Transverse colon (tissue), 3 donors: ENCODE measurements at regions not wholly inside any gene's neighbourhood (a gene's known extent, or its start where the extent isn't known, plus 50 kb on each side); places are given as distances from the start of the nearest gene placed in this dataset.

Source experiments
- CTCF ChIP-seq, 5 experiments: fragments of 200-600 bp in 3 of 5; fragments of 450-650 bp in 2 of 5; sonication (generic) in 3 of 5; IDR thresholded peaks; 1 replicate in 2 of 5; 2 replicates in 3 of 5; pipeline ENCODE4 v1.5.1; 2016 to 2017; ENCODE audit warnings: antibody characterized with exemption in 5 of 5, inconsistent platforms in 3 of 5, mild to moderate bottlenecking in 2 of 5, moderate library complexity in 1 of 5
- POLR2A ChIP-seq: fragments of 450-650 bp; IDR thresholded peaks from one replicate; pipeline ENCODE4 v1.6.1; 2016; ENCODE audit warnings: antibody characterized with exemption, mild to moderate bottlenecking, moderate library complexity

GRCh38 chr1:94614996-94615395 lies 73.4 kb upstream of the F3 start:
- no peak for TF ChIP-seq POLR2A
- no peak for TF ChIP-seq CTCF (IDR thresholded peaks at IDR 0.05)
